HepG2 (cell line): ENCODE measurements at regions not wholly inside any gene's neighbourhood (a gene's known extent, or its start where the extent isn't known, plus 50 kb on each side); places are given as distances from the start of the nearest gene placed in this dataset.

Experiments
- ATAC-seq: fragments of 200-7000 bp; cut with Tn5 transposase; 3 replicates; pipeline ENCODE4 v1.9.1; 2020; ENCODE audit warnings: mild to moderate bottlenecking, moderate library complexity
- BruUV-seq: library from RNA; stranded (reverse); fragments of 400-500 nt; replicated peaks from 2 replicates; lab custom pipeline; 2021; lab: Mats Ljungman, UMichigan
- CTCF ChIA-PET: fragments of 300-600 bp; formaldehyde crosslinking; extraction: SDS; loops from one replicate; lab custom pipeline; 2021; ENCODE audit warnings: low total read pairs, inconsistent platforms, low intra/inter-chr PET ratio; lab: Yijun Ruan, JAX
- POLR2A ChIA-PET: fragments of 350-600 bp; sonication (Branson Sonifier 250); formaldehyde crosslinking; loops from one replicate; lab custom pipeline; 2020; ENCODE audit warnings: antibody characterized with exemption, inconsistent platforms; lab: Yijun Ruan, JAX
- DNase-seq: peaks from one replicate; pipeline ENCODE4 v3.0.0-alpha.2; 2015; ENCODE audit warnings: low spot score
- FAIRE-seq: peaks from 3 replicates; lab custom pipeline; 2011; peaks lifted over from hg19 to GRCh38; lab: Jason Lieb, UNC
- H2AFZ ChIP-seq: one replicate; pipeline ENCODE4 v1.6.1; 2011; ENCODE audit warnings: low read length, inconsistent platforms
- H3K27ac ChIP-seq: fragments of 300-600 bp; 3 replicates; pipeline ENCODE4 v1.8.0; 2011; ENCODE audit warnings: mixed run types, mild to moderate bottlenecking, mixed read lengths, low read length, inconsistent platforms; ENCODE audit not compliant: insufficient read depth; ENCODE audit errors: extremely low read length
- H3K27me3 ChIP-seq, 2 experiments: fragments of 200-600 bp in 1 of 2; 2 replicates in 1 of 2; 3 replicates in 1 of 2; pipeline versions ENCODE4 v1.6.0 to v1.8.0; 2011; ENCODE audit warnings: low read length in 2 of 2, mild to moderate bottlenecking in 2 of 2, moderate library complexity in 2 of 2, inconsistent platforms in 1 of 2; ENCODE audit not compliant: insufficient read depth in 2 of 2, control insufficient read depth in 1 of 2
- H3K36me3 ChIP-seq, 2 experiments: fragments of 200-600 bp in 1 of 2; replicated peaks in 1 of 2; 2 replicates in 1 of 2; 3 replicates in 1 of 2; pipeline versions ENCODE4 v1.5.1 to v1.8.0; 2011; ENCODE audit warnings: low read length in 2 of 2, inconsistent platforms in 1 of 2; ENCODE audit not compliant: insufficient read depth in 2 of 2, control insufficient read depth in 1 of 2
- H3K4me1 ChIP-seq: 2 replicates; pipeline ENCODE4 v1.5.1; 2012; ENCODE audit warnings: low read length, inconsistent platforms; ENCODE audit not compliant: insufficient read depth
- H3K4me2 ChIP-seq: 2 replicates; pipeline ENCODE4 v1.6.0; 2011; ENCODE audit warnings: low read depth, low read length, inconsistent platforms
- H3K4me3 ChIP-seq, 3 experiments: fragments of 200-600 bp in 1 of 3; sonication (generic), shearing (Covaris generic) in 1 of 3; replicated peaks in 1 of 3; 2 replicates each; pipeline ENCODE4 v1.5.1; 2011 to 2016; ENCODE audit warnings: low read length in 3 of 3, inconsistent platforms in 2 of 3, low read depth in 2 of 3, mild to moderate bottlenecking in 2 of 3, control low read depth in 1 of 3, mixed read lengths in 1 of 3; ENCODE audit not compliant: insufficient read depth in 1 of 3
- H3K79me2 ChIP-seq: one replicate; pipeline ENCODE4 v1.6.1; 2011; ENCODE audit warnings: low read length, inconsistent platforms; ENCODE audit not compliant: insufficient read depth
- H3K9ac ChIP-seq: 2 replicates; pipeline ENCODE4 v1.6.0; 2011; ENCODE audit warnings: mild to moderate bottlenecking, low read depth, low read length, inconsistent platforms; ENCODE audit not compliant: insufficient read depth
- H3K9me3 ChIP-seq: 2 replicates; pipeline ENCODE4 v1.5.1; 2012; ENCODE audit warnings: mild to moderate bottlenecking, low read length
- H4K20me1 ChIP-seq: 2 replicates; pipeline ENCODE4 v1.6.0; 2011; ENCODE audit warnings: inconsistent platforms, mild to moderate bottlenecking, low read length, moderate library complexity; ENCODE audit not compliant: insufficient read depth
- MYC ChIP-seq: sonication (generic); formaldehyde crosslinking; IDR thresholded peaks from 2 replicates; pipeline ENCODE4 v1.9.0; 2021; ENCODE audit warnings: missing genetic modification reagents, borderline replicate concordance
- NFE2 ChIP-seq: sonication (generic); formaldehyde crosslinking; IDR thresholded peaks from 2 replicates; pipeline ENCODE4 v1.4.0; 2020; ENCODE audit warnings: missing genetic modification reagents
- SP140L ChIP-seq: sonication (generic); formaldehyde crosslinking; IDR thresholded peaks from 2 replicates; pipeline ENCODE4 v1.4.0; 2020; ENCODE audit warnings: missing genetic modification reagents, borderline replicate concordance
- ZNF772 ChIP-seq: sonication (generic); formaldehyde crosslinking; IDR thresholded peaks from 2 replicates; pipeline ENCODE4 v1.5.0; 2020; ENCODE audit warnings: mild to moderate bottlenecking, missing genetic modification reagents
- WGBS: methylation state at CpG from one replicate; pipeline ENCODE4 v1.1.6; 2017; ENCODE audit warnings: low lambda C conversion rate; 5-methylcytosine and 5-hydroxymethylcytosine counted together
- in situ Hi-C: cut with HindIII; loops from 2 replicates; pipeline ENCODE4 v1.10.0; 2017; ENCODE audit warnings: low pct_unique_long_range_greater_than_20kb; ENCODE audit not compliant: extremely low pct_ligation_motif_present
- intact Hi-C: fragments of 100-400 bp; cut with micrococcal nuclease; formaldehyde crosslinking; loops from one replicate; pipeline ENCODE4 v1.10.0; 2022; ENCODE audit not compliant: unreplicated experiment
- TF ChIP-seq, protein P1 (sequence below): sonication (generic); formaldehyde crosslinking; IDR thresholded peaks from 2 replicates; pipeline ENCODE4 v1.5.0; 2020; ENCODE audit warnings: mild to moderate bottlenecking, missing genetic modification reagents
- TF ChIP-seq, protein P2 (sequence below): sonication (generic); formaldehyde crosslinking; IDR thresholded peaks from 2 replicates; pipeline ENCODE4 v1.4.0; 2020; ENCODE audit warnings: missing genetic modification reagents; ENCODE audit errors: not compliant biosample characterization
- TF ChIP-seq, protein P3 (sequence below): sonication (generic); formaldehyde crosslinking; conservative IDR thresholded peaks from 2 replicates; pipeline ENCODE4 v1.8.1; 2023; ENCODE audit warnings: missing genetic modification reagents
- TF ChIP-seq, protein P4 (sequence below): sonication (generic); formaldehyde crosslinking; IDR thresholded peaks from 2 replicates; pipeline ENCODE4 v1.8.1; 2022; ENCODE audit warnings: low read depth, mild to moderate bottlenecking, missing genetic modification reagents

DNA sequence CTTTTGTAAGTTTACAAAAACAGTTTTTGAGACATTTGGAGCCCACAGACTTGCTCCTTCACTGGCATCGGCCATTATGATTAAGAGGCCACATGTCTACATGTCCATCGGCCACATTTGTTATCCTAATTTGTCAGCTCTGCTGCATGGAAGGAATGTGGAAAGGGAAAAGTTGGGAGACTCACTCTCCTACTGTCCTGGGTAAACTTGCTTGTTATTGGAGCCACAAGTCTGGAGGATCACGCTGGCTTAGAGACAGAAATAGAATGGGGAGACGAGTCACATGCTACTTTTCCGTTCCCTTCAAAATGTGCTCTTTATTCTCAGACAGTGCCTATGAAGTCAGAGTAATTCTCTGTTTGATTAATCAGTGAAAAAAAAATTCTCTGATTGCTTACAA lies 741.2 kb upstream of the PCDH9 start:
- no peaks in the 10 kb centered on the region for H3K36me3 ChIP-seq
- no peaks in the 10 kb centered on the region for H3K4me1 ChIP-seq
- H2AFZ ChIP-seq, result no peak overlapping the region
- no peak overlapping the region for H3K27ac ChIP-seq
- POLR2A ChIA-PET, result no interaction called here
- ATAC-seq (no peak), FAIRE-seq (no peak), DNase-seq (no peak)
- no TSS peak for BruUV-seq
- TF ChIP-seq MYC (CRISPR knock-in tag) (no peak), ZNF772 (no peak), NFE2 (CRISPR knock-in tag) (no peak), SP140L (CRISPR knock-in tag) (no peak)
- TF ChIP-seq, protein P1, sequence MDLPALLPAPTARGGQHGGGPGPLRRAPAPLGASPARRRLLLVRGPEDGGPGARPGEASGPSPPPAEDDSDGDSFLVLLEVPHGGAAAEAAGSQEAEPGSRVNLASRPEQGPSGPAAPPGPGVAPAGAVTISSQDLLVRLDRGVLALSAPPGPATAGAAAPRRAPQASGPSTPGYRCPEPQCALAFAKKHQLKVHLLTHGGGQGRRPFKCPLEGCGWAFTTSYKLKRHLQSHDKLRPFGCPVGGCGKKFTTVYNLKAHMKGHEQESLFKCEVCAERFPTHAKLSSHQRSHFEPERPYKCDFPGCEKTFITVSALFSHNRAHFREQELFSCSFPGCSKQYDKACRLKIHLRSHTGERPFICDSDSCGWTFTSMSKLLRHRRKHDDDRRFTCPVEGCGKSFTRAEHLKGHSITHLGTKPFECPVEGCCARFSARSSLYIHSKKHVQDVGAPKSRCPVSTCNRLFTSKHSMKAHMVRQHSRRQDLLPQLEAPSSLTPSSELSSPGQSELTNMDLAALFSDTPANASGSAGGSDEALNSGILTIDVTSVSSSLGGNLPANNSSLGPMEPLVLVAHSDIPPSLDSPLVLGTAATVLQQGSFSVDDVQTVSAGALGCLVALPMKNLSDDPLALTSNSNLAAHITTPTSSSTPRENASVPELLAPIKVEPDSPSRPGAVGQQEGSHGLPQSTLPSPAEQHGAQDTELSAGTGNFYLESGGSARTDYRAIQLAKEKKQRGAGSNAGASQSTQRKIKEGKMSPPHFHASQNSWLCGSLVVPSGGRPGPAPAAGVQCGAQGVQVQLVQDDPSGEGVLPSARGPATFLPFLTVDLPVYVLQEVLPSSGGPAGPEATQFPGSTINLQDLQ, result no peak
- TF ChIP-seq, protein P2, sequence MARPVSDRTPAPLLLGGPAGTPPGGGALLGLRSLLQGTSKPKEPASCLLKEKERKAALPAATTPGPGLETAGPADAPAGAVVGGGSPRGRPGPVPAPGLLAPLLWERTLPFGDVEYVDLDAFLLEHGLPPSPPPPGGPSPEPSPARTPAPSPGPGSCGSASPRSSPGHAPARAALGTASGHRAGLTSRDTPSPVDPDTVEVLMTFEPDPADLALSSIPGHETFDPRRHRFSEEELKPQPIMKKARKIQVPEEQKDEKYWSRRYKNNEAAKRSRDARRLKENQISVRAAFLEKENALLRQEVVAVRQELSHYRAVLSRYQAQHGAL (CRISPR knock-in tag), result no peak
- TF ChIP-seq, protein P3, sequence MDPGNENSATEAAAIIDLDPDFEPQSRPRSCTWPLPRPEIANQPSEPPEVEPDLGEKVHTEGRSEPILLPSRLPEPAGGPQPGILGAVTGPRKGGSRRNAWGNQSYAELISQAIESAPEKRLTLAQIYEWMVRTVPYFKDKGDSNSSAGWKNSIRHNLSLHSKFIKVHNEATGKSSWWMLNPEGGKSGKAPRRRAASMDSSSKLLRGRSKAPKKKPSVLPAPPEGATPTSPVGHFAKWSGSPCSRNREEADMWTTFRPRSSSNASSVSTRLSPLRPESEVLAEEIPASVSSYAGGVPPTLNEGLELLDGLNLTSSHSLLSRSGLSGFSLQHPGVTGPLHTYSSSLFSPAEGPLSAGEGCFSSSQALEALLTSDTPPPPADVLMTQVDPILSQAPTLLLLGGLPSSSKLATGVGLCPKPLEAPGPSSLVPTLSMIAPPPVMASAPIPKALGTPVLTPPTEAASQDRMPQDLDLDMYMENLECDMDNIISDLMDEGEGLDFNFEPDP, result no peak
- TF ChIP-seq, protein P4, sequence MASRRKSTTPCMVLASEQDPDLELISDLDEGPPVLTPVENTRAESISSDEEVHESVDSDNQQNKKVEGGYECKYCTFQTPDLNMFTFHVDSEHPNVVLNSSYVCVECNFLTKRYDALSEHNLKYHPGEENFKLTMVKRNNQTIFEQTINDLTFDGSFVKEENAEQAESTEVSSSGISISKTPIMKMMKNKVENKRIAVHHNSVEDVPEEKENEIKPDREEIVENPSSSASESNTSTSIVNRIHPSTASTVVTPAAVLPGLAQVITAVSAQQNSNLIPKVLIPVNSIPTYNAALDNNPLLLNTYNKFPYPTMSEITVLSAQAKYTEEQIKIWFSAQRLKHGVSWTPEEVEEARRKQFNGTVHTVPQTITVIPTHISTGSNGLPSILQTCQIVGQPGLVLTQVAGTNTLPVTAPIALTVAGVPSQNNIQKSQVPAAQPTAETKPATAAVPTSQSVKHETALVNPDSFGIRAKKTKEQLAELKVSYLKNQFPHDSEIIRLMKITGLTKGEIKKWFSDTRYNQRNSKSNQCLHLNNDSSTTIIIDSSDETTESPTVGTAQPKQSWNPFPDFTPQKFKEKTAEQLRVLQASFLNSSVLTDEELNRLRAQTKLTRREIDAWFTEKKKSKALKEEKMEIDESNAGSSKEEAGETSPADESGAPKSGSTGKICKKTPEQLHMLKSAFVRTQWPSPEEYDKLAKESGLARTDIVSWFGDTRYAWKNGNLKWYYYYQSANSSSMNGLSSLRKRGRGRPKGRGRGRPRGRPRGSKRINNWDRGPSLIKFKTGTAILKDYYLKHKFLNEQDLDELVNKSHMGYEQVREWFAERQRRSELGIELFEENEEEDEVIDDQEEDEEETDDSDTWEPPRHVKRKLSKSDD, result no peak
- in situ Hi-C loops, result no loop called here
- no peak overlapping the region for H3K4me3 ChIP-seq
- H3K79me2 ChIP-seq, result no peaks in the 10 kb centered on the region
- H3K4me2 ChIP-seq, result no peak overlapping the region
- 13% methylated on average over 5 of the region's 5 CpGs for WGBS
- no peaks in the 10 kb centered on the region for H3K9me3 ChIP-seq
- no peaks in the 10 kb centered on the region for H3K27me3 ChIP-seq
- CTCF ChIA-PET, result no interaction called here
- H3K9ac ChIP-seq, result no peak overlapping the region
- intact Hi-C loops, result no loop called here
- no peaks in the 10 kb centered on the region for H4K20me1 ChIP-seq
